HG03103 (cell line): ENCODE measurements at regions not wholly inside any gene's neighbourhood (a gene's known extent, or its start where the extent isn't known, plus 50 kb on each side); places are given as distances from the start of the nearest gene placed in this dataset.
"Not testable (repeated sequence)": the region's sequence is repeated elsewhere in the genome, so short reads cannot be mapped to it uniquely, and the experiment has no call there.

Experiments used
- ATAC-seq: cut with Tn5 transposase; IDR thresholded peaks from one replicate; pipeline ENCODE4 v1.9.1; 2021; ENCODE audit warnings: low read depth; ENCODE audit not compliant: unreplicated experiment

- ATAC-seq: no peak
These were observed 751.2 kb upstream of the NRXN1 start for GRCh38 chr2:51782921-51783765.

- ATAC-seq: no peak
These were observed 749.8 kb upstream of the NRXN1 start for GRCh38 chr2:51781691-51782090.

GRCh38 chr2:51780353-51780752, 748.4 kb upstream of the NRXN1 start:
- ATAC-seq: no peak

GRCh38 chr2:51779723-51780122, 747.8 kb upstream of the NRXN1 start:
- not testable (repeated sequence) for ATAC-seq

- no peak for ATAC-seq
These were observed 746.9 kb upstream of the NRXN1 start for GRCh38 chr2:51778806-51779205.

GRCh38 chr2:51774606-51775005, 742.7 kb upstream of the NRXN1 start:
- not testable (repeated sequence) for ATAC-seq

GRCh38 chr2:51760441-51760840, 728.5 kb upstream of the NRXN1 start:
- no peak for ATAC-seq

- no peak for ATAC-seq
These were observed 726.1 kb upstream of the NRXN1 start for GRCh38 chr2:51758081-51758480.

GRCh38 chr2:51734115-51734514, 702.2 kb upstream of the NRXN1 start:
- ATAC-seq: no peak

GRCh38 chr2:51723691-51724090, 691.8 kb upstream of the NRXN1 start:
- no peak for ATAC-seq

GRCh38 chr2:51722311-51722710, 690.4 kb upstream of the NRXN1 start:
- no peak for ATAC-seq

GRCh38 chr2:51720826-51721225, 688.9 kb upstream of the NRXN1 start:
- no peak for ATAC-seq

- no peak for ATAC-seq
These were observed 686.9 kb upstream of the NRXN1 start for GRCh38 chr2:51718881-51719280.

- ATAC-seq: no peak
These were observed 685.4 kb upstream of the NRXN1 start for GRCh38 chr2:51717312-51717711.

GRCh38 chr2:51711766-51712165, 679.8 kb upstream of the NRXN1 start:
- no peak for ATAC-seq

GRCh38 chr2:51710222-51710621, 678.3 kb upstream of the NRXN1 start:
- ATAC-seq: no peak

- no peak for ATAC-seq
These were observed 675.7 kb upstream of the NRXN1 start for GRCh38 chr2:51707625-51708024.

GRCh38 chr2:51706220-51706619, 674.3 kb upstream of the NRXN1 start:
- ATAC-seq: no peak

GRCh38 chr2:51705417-51705816, 673.5 kb upstream of the NRXN1 start:
- no peak for ATAC-seq

- ATAC-seq: no peak
These were observed 666.1 kb upstream of the NRXN1 start for GRCh38 chr2:51698021-51698420.

GRCh38 chr2:51697095-51697494, 665.2 kb upstream of the NRXN1 start:
- no peak for ATAC-seq

- no peak for ATAC-seq
These were observed 663.6 kb upstream of the NRXN1 start for GRCh38 chr2:51695531-51695930.

GRCh38 chr2:51693640-51694039, 661.7 kb upstream of the NRXN1 start:
- no peak for ATAC-seq
